GM12878 (cell line): ENCODE measurements at regions not wholly inside any gene's neighbourhood (a gene's known extent, or its start where the extent isn't known, plus 50 kb on each side); places are given as distances from the start of the nearest gene placed in this dataset.
"Not testable (repeated sequence)": the region's sequence is repeated elsewhere in the genome, so short reads cannot be mapped to it uniquely, and the experiment has no call there.

ENCODE experiments used
- ATAC-seq: fragments of 200-7000 bp; cut with Tn5 transposase; 3 replicates; pipeline ENCODE4 v1.9.1; 2020; ENCODE audit warnings: mild to moderate bottlenecking, moderate library complexity
- BruUV-seq: library from RNA; stranded (reverse); fragments of 400-500 nt; replicated peaks from 2 replicates; lab custom pipeline; 2021; lab: Mats Ljungman, UMichigan
- CTCF ChIA-PET: fragments of 300-600 bp; sonication (Branson Sonifier 250); formaldehyde crosslinking; extraction: SDS; loops from one replicate; lab custom pipeline; 2021; ENCODE audit warnings: inconsistent platforms; lab: Yijun Ruan, JAX
- POLR2A ChIA-PET: fragments of 350-600 bp; formaldehyde crosslinking; extraction: SDS; loops from one replicate; lab custom pipeline; 2021; ENCODE audit warnings: inconsistent platforms; lab: Charles Lee
- RAD21 ChIA-PET: fragments of 300-600 bp; sonication (Branson Sonifier 250); formaldehyde crosslinking; loops from one replicate; lab custom pipeline; 2023; ENCODE audit warnings: antibody characterized with exemption; ENCODE audit not compliant: unreplicated experiment; lab: Charles Lee
- SMC1A ChIA-PET: fragments of 300-600 bp; sonication (Branson Sonifier 250); formaldehyde crosslinking; loops from one replicate; lab custom pipeline; 2023; ENCODE audit not compliant: unreplicated experiment, uncharacterized antibody; lab: Charles Lee
- DNase-seq: peaks from one replicate; pipeline ENCODE4 v3.0.0-alpha.2; 2011; ENCODE audit warnings: low read depth, low spot score
- FAIRE-seq: peaks from 3 replicates; lab custom pipeline; 2011; peaks lifted over from hg19 to GRCh38; lab: Jason Lieb, UNC
- H2AFZ ChIP-seq: 2 replicates; pipeline ENCODE4 v1.6.0; 2011; ENCODE audit warnings: low read depth, low read length, control low read depth; ENCODE audit not compliant: control insufficient read depth
- H3K27ac ChIP-seq: 2 replicates; pipeline ENCODE4 v1.5.1; 2011; ENCODE audit warnings: control low read depth; ENCODE audit not compliant: control insufficient read depth, insufficient read depth
- H3K27me3 ChIP-seq, 2 experiments: replicated peaks in 1 of 2; 2 replicates each; pipeline versions ENCODE4 v1.6.0 to v1.6.1; 2011; ENCODE audit warnings: low read length in 1 of 2; ENCODE audit not compliant: control insufficient read depth in 2 of 2, insufficient read depth in 2 of 2
- H3K36me3 ChIP-seq, 2 experiments: 2 replicates each; pipeline ENCODE4 v1.5.1; 2011; ENCODE audit warnings: low read length in 1 of 2; ENCODE audit not compliant: control insufficient read depth in 2 of 2, insufficient read depth in 2 of 2
- H3K4me1 ChIP-seq: 2 replicates; pipeline ENCODE4 v1.6.1; 2011; ENCODE audit warnings: mild to moderate bottlenecking, low read length, moderate library complexity, mixed read lengths; ENCODE audit not compliant: control insufficient read depth, insufficient read depth
- H3K4me2 ChIP-seq: 2 replicates; pipeline ENCODE4 v1.6.0; 2011; ENCODE audit warnings: control low read depth; ENCODE audit not compliant: control insufficient read depth, insufficient read depth
- H3K4me3 ChIP-seq: fragments of 200-600 bp; sonication (generic); 2 replicates; pipeline ENCODE4 v1.5.1; 2016
- H3K79me2 ChIP-seq: 2 replicates; pipeline ENCODE4 v1.6.0; 2011; ENCODE audit warnings: low read length; ENCODE audit not compliant: control insufficient read depth, insufficient read depth
- H3K9ac ChIP-seq: 2 replicates; pipeline ENCODE4 v1.8.0; 2011; ENCODE audit warnings: low read length, control low read depth, mixed read lengths; ENCODE audit not compliant: control insufficient read depth, insufficient read depth
- H3K9me3 ChIP-seq: replicated peaks from 3 replicates; pipeline ENCODE4 v1.5.1; 2011; ENCODE audit warnings: mild to moderate bottlenecking, low read length; ENCODE audit not compliant: control insufficient read depth, insufficient read depth
- H4K20me1 ChIP-seq: 2 replicates; pipeline ENCODE4 v1.6.0; 2011; ENCODE audit not compliant: control insufficient read depth, insufficient read depth
- ATF3 ChIP-seq: IDR thresholded peaks from 2 replicates; pipeline ENCODE4 v1.6.1; 2011; ENCODE audit warnings: low read depth, mild to moderate bottlenecking, low read length, moderate library complexity, borderline replicate concordance; ENCODE audit errors: extremely low read depth
- BHLHE40 ChIP-seq, 2 experiments: fragments of 450-650 bp in 1 of 2; IDR thresholded peaks; 2 replicates each; pipeline ENCODE4 v1.6.1; 2011 to 2017; ENCODE audit warnings: low read depth in 2 of 2, borderline replicate concordance in 1 of 2, improper control_type of control experiment in 1 of 2, low read length in 1 of 2, mild to moderate bottlenecking in 1 of 2
- FOXK2 ChIP-seq: fragments of 450-650 bp; IDR thresholded peaks from 2 replicates; pipeline ENCODE4 v1.6.1; 2017; ENCODE audit warnings: mild to moderate bottlenecking, moderate library complexity
- HDAC6 ChIP-seq: fragments of 200-600 bp; sonication (generic); IDR thresholded peaks from one replicate; pipeline ENCODE4 v1.8.0; 2017; ENCODE audit warnings: antibody characterized with exemption; ENCODE audit not compliant: unreplicated experiment
- NFYB ChIP-seq: IDR thresholded peaks from 2 replicates; pipeline ENCODE4 v1.6.1; 2011; ENCODE audit warnings: low read depth, mild to moderate bottlenecking, low read length, improper control_type of control experiment, moderate library complexity; ENCODE audit not compliant: insufficient read depth
- PRDM15 ChIP-seq: fragments of 450-650 bp; formaldehyde crosslinking; IDR thresholded peaks from 2 replicates; pipeline ENCODE4 v1.4.0; 2020; ENCODE audit warnings: mild to moderate bottlenecking, moderate library complexity
- SP1 ChIP-seq: IDR thresholded peaks from one replicate; pipeline ENCODE4 v1.6.1; 2011; ENCODE audit warnings: low read depth, low read length
- TCF12 ChIP-seq: IDR thresholded peaks from 2 replicates; pipeline ENCODE4 v1.6.1; 2011; ENCODE audit warnings: low read depth, mild to moderate bottlenecking, low read length
- YBX1 ChIP-seq: fragments of 450-650 bp; IDR thresholded peaks from 2 replicates; pipeline ENCODE4 v1.6.1; 2016; ENCODE audit warnings: antibody characterized with exemption
- WGBS: methylation state at CpG from one replicate; pipeline ENCODE4 v1.1.6; 2016; ENCODE audit warnings: low lambda C conversion rate; ENCODE audit not compliant: insufficient replicate concordance, insufficient coverage; ENCODE audit errors: missing lambda C conversion rate; 5-methylcytosine and 5-hydroxymethylcytosine counted together
- in situ Hi-C: fragments of 300-500 bp; cut with MboI; formaldehyde crosslinking; loops from 9 replicates; pipeline ENCODE4 v1.14.3; 2018; ENCODE audit warnings: mixed read lengths
- intact Hi-C: fragments of 100-400 bp; cut with micrococcal nuclease; formaldehyde crosslinking; loops from one replicate; pipeline ENCODE4 v1.14.2; 2022; ENCODE audit not compliant: unreplicated experiment

- POLR2A ChIA-PET, ATAC-seq, SMC1A ChIA-PET, BruUV-seq, FAIRE-seq, H4K20me1 ChIP-seq, RAD21 ChIA-PET, H3K79me2 ChIP-seq, H3K27me3 ChIP-seq, intact Hi-C loops, H2AFZ ChIP-seq, H3K4me2 ChIP-seq, H3K9me3 ChIP-seq, H3K4me3 ChIP-seq, H3K36me3 ChIP-seq, in situ Hi-C loops, H3K27ac ChIP-seq, H3K4me1 ChIP-seq, DNase-seq, CTCF ChIA-PET, H3K9ac ChIP-seq: not testable (repeated sequence)
- 0% methylated on average over 2 of the region's 2 CpGs for WGBS
Measured at GRCh38 chrX:77127571-77127970, 319.6 kb upstream of the FGF16 start.

GRCh38 chrX:77143907-77144306 lies 303.3 kb upstream of the FGF16 start:
- TF ChIP-seq ATF3 (no peak), TCF12 (no peak), FOXK2 (no peak), BHLHE40 (IDR thresholded peaks at IDR 0.05; ENCODE audit: borderline replicate concordance in 1 of 2, low read depth in 2 of 2, low read length in 1 of 2) (no peak), PRDM15 (no peak), YBX1 (no peak), HDAC6 (no peak), SP1 (no peak), NFYB (no peak)
- ChIA-PET SMC1A (no interaction called here), CTCF (no interaction called here), POLR2A (no interaction called here), RAD21 (no interaction called here)
- Histone ChIP-seq H3K9me3 (no peaks in the 10 kb centered on the region), H3K4me2 (no peak overlapping the region), H3K4me1 (no peaks in the 10 kb centered on the region), H3K36me3 (no peaks in the 10 kb centered on the region), H2AFZ (no peak overlapping the region), H3K4me3 (no peak overlapping the region), H3K9ac (no peak overlapping the region), H4K20me1 (no peaks in the 10 kb centered on the region), H3K79me2 (no peaks in the 10 kb centered on the region), H3K27ac (no peak overlapping the region), H3K27me3 (no peaks in the 10 kb centered on the region)
- FAIRE-seq (no peak), DNase-seq (no peak), ATAC-seq (no peak)
- WGBS, result 63% methylated on average over 7 of the region's 7 CpGs
- BruUV-seq, result no TSS peak
- in situ Hi-C loops, result no loop called here
- intact Hi-C loops, result no loop called here
